Mesendoderm (in vitro differentiated cells): ENCODE measurements at regions not wholly inside any gene's neighbourhood (a gene's known extent, or its start where the extent isn't known, plus 50 kb on each side); places are given as distances from the start of the nearest gene placed in this dataset.

Experiments
- DNase-seq: peaks from one replicate; pipeline ENCODE4 v3.0.0; 2013
- H2AK5ac ChIP-seq: 2 replicates; pipeline ENCODE4 v1.6.1; 2013; ENCODE audit warnings: low read length, inconsistent platforms
- H2BK120ac ChIP-seq: 2 replicates; pipeline ENCODE4 v1.6.1; 2013; ENCODE audit warnings: low read depth, mild to moderate bottlenecking, low read length, moderate library complexity, mixed read lengths
- H2BK15ac ChIP-seq: replicated peaks from 2 replicates; pipeline ENCODE4 v1.6.1; 2013; ENCODE audit warnings: low read depth, mild to moderate bottlenecking, moderate library complexity
- H2BK5ac ChIP-seq: 2 replicates; pipeline ENCODE4 v1.6.1; 2013; ENCODE audit warnings: low read length, inconsistent platforms
- H3K18ac ChIP-seq: 2 replicates; pipeline ENCODE4 v1.6.1; 2013; ENCODE audit warnings: mild to moderate bottlenecking, low read length, mixed read lengths
- H3K23ac ChIP-seq: one replicate; pipeline ENCODE4 v1.6.1; 2013; ENCODE audit warnings: low read length
- H3K27ac ChIP-seq: 2 replicates; pipeline ENCODE4 v1.5.1; 2013; ENCODE audit warnings: low read depth, mild to moderate bottlenecking, inconsistent platforms, low read length, moderate library complexity
- H3K27me3 ChIP-seq: 2 replicates; pipeline ENCODE4 v1.6.1; 2013; ENCODE audit warnings: low read length, control low read depth, mild to moderate bottlenecking, inconsistent platforms; ENCODE audit not compliant: insufficient read depth, poor library complexity
- H3K36me3 ChIP-seq: 2 replicates; pipeline ENCODE4 v1.6.1; 2013; ENCODE audit warnings: low read length, inconsistent platforms; ENCODE audit not compliant: control insufficient read depth, insufficient read depth
- H3K4ac ChIP-seq: one replicate; pipeline ENCODE4 v1.6.1; 2013; ENCODE audit warnings: low read depth, mild to moderate bottlenecking, low read length, moderate library complexity
- H3K4me1 ChIP-seq: 2 replicates; pipeline ENCODE4 v1.6.1; 2013; ENCODE audit warnings: low read depth, low read length, inconsistent platforms; ENCODE audit not compliant: control insufficient read depth
- H3K4me2 ChIP-seq: 2 replicates; pipeline ENCODE4 v1.6.1; 2013; ENCODE audit warnings: low read length
- H3K4me3 ChIP-seq: 2 replicates; pipeline ENCODE4 v1.5.1; 2013; ENCODE audit warnings: mild to moderate bottlenecking, low read length
- H3K56ac ChIP-seq: one replicate; pipeline ENCODE4 v1.6.1; 2013; ENCODE audit warnings: low read length
- H3K79me1 ChIP-seq: 2 replicates; pipeline ENCODE4 v1.6.1; 2013; ENCODE audit warnings: low read length, inconsistent platforms
- H3K79me2 ChIP-seq: 2 replicates; pipeline ENCODE4 v1.6.1; 2013; ENCODE audit warnings: mild to moderate bottlenecking, low read length; ENCODE audit not compliant: control insufficient read depth, insufficient read depth
- H3K9ac ChIP-seq: 2 replicates; pipeline ENCODE4 v1.6.1; 2013; ENCODE audit warnings: low read length, inconsistent platforms
- H4K5ac ChIP-seq: one replicate; pipeline ENCODE4 v1.6.1; 2013; ENCODE audit warnings: low read length
- H4K8ac ChIP-seq: one replicate; pipeline ENCODE4 v1.6.1; 2013; ENCODE audit warnings: low read depth, mild to moderate bottlenecking, control low read depth, low read length, moderate library complexity
- WGBS: extraction: QIAGEN DNeasy Blood & Tissue Kit; methylation state at CpG from one replicate; pipeline ENCODE4 v1.1.7; 2013; ENCODE audit warnings: low lambda C conversion rate, missing lambda C conversion rate; ENCODE audit not compliant: insufficient coverage; ENCODE audit errors: extremely low coverage; 5-methylcytosine and 5-hydroxymethylcytosine counted together

GRCh38 chr4:137701401-137701800 is 169.1 kb upstream of the PCDH18 start:
- H3K56ac ChIP-seq: no peak overlapping the region
- no peaks in the 10 kb centered on the region for H3K79me1 ChIP-seq
- H3K4me3 ChIP-seq: no peak overlapping the region
- no peaks in the 10 kb centered on the region for H3K79me2 ChIP-seq
- no peak overlapping the region for H3K4me2 ChIP-seq
- no peak for DNase-seq
- H3K9ac ChIP-seq: no peak overlapping the region
- H2BK15ac ChIP-seq: no peak overlapping the region
- H3K4ac ChIP-seq: no peak overlapping the region
- H3K23ac ChIP-seq: no peak overlapping the region
- no peak overlapping the region for H3K27ac ChIP-seq
- no peaks in the 10 kb centered on the region for H3K4me1 ChIP-seq
- H2BK120ac ChIP-seq: no peak overlapping the region
- H2BK5ac ChIP-seq: no peak overlapping the region
- H2AK5ac ChIP-seq: no peak overlapping the region
- no peak overlapping the region for H4K8ac ChIP-seq
- no peaks in the 10 kb centered on the region for H3K36me3 ChIP-seq
- H4K5ac ChIP-seq: no peak overlapping the region
- H3K27me3 ChIP-seq: no peaks in the 10 kb centered on the region
- no CpG with 5 or more reads among the region's 1 CpG for WGBS
- no peak overlapping the region for H3K18ac ChIP-seq

- Histone ChIP-seq H3K79me1 (no peaks in the 10 kb centered on the region), H3K27ac (no peak overlapping the region), H2BK5ac (no peak overlapping the region), H3K9ac (no peak overlapping the region), H4K5ac (no peak overlapping the region), H3K4ac (no peak overlapping the region), H2BK120ac (no peak overlapping the region), H3K23ac (no peak overlapping the region), H2BK15ac (no peak overlapping the region), H3K4me1 (no peaks in the 10 kb centered on the region), H3K4me2 (no peak overlapping the region), H3K56ac (no peak overlapping the region), H3K18ac (peak overlapping the region; percentile 18), H3K4me3 (no peak overlapping the region), H4K8ac (no peak overlapping the region), H2AK5ac (no peak overlapping the region), H3K36me3 (no peaks in the 10 kb centered on the region), H3K27me3 (no peaks in the 10 kb centered on the region), H3K79me2 (no peaks in the 10 kb centered on the region)
- DNase-seq: no peak
- no CpG with 5 or more reads among the region's 4 CpGs for WGBS
Measured at GRCh38 chr4:137700751-137701150, 168.5 kb upstream of the PCDH18 start.

- Histone ChIP-seq H3K4me3 (no peak overlapping the region), H2BK15ac (no peak overlapping the region), H3K4me2 (no peak overlapping the region), H3K18ac (no peak overlapping the region), H3K36me3 (no peaks in the 10 kb centered on the region), H3K79me1 (no peaks in the 10 kb centered on the region), H3K4ac (no peak overlapping the region), H2AK5ac (no peak overlapping the region), H3K27ac (no peak overlapping the region), H3K56ac (no peak overlapping the region), H4K8ac (no peak overlapping the region), H3K9ac (no peak overlapping the region), H2BK120ac (no peak overlapping the region), H4K5ac (no peak overlapping the region), H3K23ac (no peak overlapping the region), H2BK5ac (no peak overlapping the region), H3K79me2 (no peaks in the 10 kb centered on the region), H3K4me1 (no peaks in the 10 kb centered on the region), H3K27me3 (no peaks in the 10 kb centered on the region)
- WGBS: no CpG with 5 or more reads among the region's 1 CpG
- no peak for DNase-seq
Measured at GRCh38 chr4:137700072-137700471, 167.8 kb upstream of the PCDH18 start.

- Histone ChIP-seq H4K5ac (no peak overlapping the region), H3K36me3 (no peaks in the 10 kb centered on the region), H3K4me3 (no peak overlapping the region), H3K9ac (no peak overlapping the region), H3K18ac (no peak overlapping the region), H2BK120ac (no peak overlapping the region), H2BK15ac (no peak overlapping the region), H3K79me1 (no peaks in the 10 kb centered on the region), H3K4me2 (no peak overlapping the region), H2AK5ac (no peak overlapping the region), H2BK5ac (no peak overlapping the region), H3K4me1 (no peaks in the 10 kb centered on the region), H3K27me3 (no peaks in the 10 kb centered on the region), H3K23ac (no peak overlapping the region), H3K4ac (no peak overlapping the region), H4K8ac (no peak overlapping the region), H3K79me2 (no peaks in the 10 kb centered on the region), H3K27ac (no peak overlapping the region), H3K56ac (no peak overlapping the region)
- no CpG with 5 or more reads among the region's 1 CpG for WGBS
- no peak for DNase-seq
Measured at GRCh38 chr4:137694138-137694537, 161.8 kb upstream of the PCDH18 start.

- Histone ChIP-seq H3K56ac (no peak overlapping the region), H2BK120ac (no peak overlapping the region), H3K18ac (no peak overlapping the region), H3K9ac (no peak overlapping the region), H3K27ac (no peak overlapping the region), H3K4ac (no peak overlapping the region), H2AK5ac (no peak overlapping the region), H2BK15ac (no peak overlapping the region), H4K5ac (no peak overlapping the region), H3K4me1 (no peaks in the 10 kb centered on the region), H3K4me3 (no peak overlapping the region), H3K23ac (no peak overlapping the region), H4K8ac (no peak overlapping the region), H2BK5ac (no peak overlapping the region), H3K27me3 (no peaks in the 10 kb centered on the region), H3K4me2 (no peak overlapping the region), H3K79me2 (no peaks in the 10 kb centered on the region), H3K79me1 (no peaks in the 10 kb centered on the region), H3K36me3 (no peaks in the 10 kb centered on the region)
- DNase-seq: no peak
- whole genome bisulfite sequencing: no CpG with 5 or more reads among the region's 1 CpG
Measured at GRCh38 chr4:137693641-137694040, 161.3 kb upstream of the PCDH18 start.

GRCh38 chr4:137692205-137692604 is 159.9 kb upstream of the PCDH18 start:
- Histone ChIP-seq H3K36me3 (no peaks in the 10 kb centered on the region), H2BK15ac (no peak overlapping the region), H2BK5ac (no peak overlapping the region), H3K23ac (no peak overlapping the region), H3K4me1 (no peaks in the 10 kb centered on the region), H3K4ac (no peak overlapping the region), H3K4me2 (no peak overlapping the region), H3K56ac (no peak overlapping the region), H4K5ac (no peak overlapping the region), H2BK120ac (no peak overlapping the region), H3K4me3 (no peak overlapping the region), H4K8ac (no peak overlapping the region), H3K18ac (no peak overlapping the region), H3K79me1 (no peaks in the 10 kb centered on the region), H3K27ac (no peak overlapping the region), H2AK5ac (no peak overlapping the region), H3K9ac (no peak overlapping the region), H3K27me3 (no peaks in the 10 kb centered on the region), H3K79me2 (no peaks in the 10 kb centered on the region)
- DNase-seq: no peak
